Fibroblast of villous mesenchyme (primary cell): ENCODE measurements at regions not wholly inside any gene's neighbourhood (a gene's known extent, or its start where the extent isn't known, plus 50 kb on each side); places are given as distances from the start of the nearest gene placed in this dataset.

ENCODE experiments used
- DNase-seq: peaks from one replicate; pipeline ENCODE4 v3.0.0-alpha.2; 2010; ENCODE audit warnings: low read depth
- H3K4me3 ChIP-seq: 2 replicates; pipeline ENCODE4 v1.5.1; 2011; ENCODE audit warnings: low read depth, mild to moderate bottlenecking, low read length
- CTCF ChIP-seq: IDR thresholded peaks from 2 replicates; pipeline ENCODE4 v1.5.1; 2012; ENCODE audit warnings: low read depth, mild to moderate bottlenecking, low read length; ENCODE audit not compliant: insufficient read depth

- no peak for DNase-seq
- no peak for TF ChIP-seq CTCF
- H3K4me3 ChIP-seq: no peak overlapping the region
These were observed 794.7 kb downstream of the DHX35 start for GRCh38 chr20:39756828-39757227.

GRCh38 chr20:39756369-39756768 lies 794.2 kb downstream of the DHX35 start:
- TF ChIP-seq CTCF: no peak
- H3K4me3 ChIP-seq: no peak overlapping the region
- DNase-seq: no peak

GRCh38 chr20:39752262-39752876 lies 790.2 kb downstream of the DHX35 start:
- H3K4me3 ChIP-seq: no peak overlapping the region
- no peak for TF ChIP-seq CTCF
- no peak for DNase-seq

- no peak overlapping the region for H3K4me3 ChIP-seq
- no peak for TF ChIP-seq CTCF
- no peak for DNase-seq
These were observed 789.5 kb downstream of the DHX35 start for GRCh38 chr20:39751557-39752137.

GRCh38 chr20:39745380-39745779 lies 783.2 kb downstream of the DHX35 start:
- TF ChIP-seq CTCF: no peak
- no peak for DNase-seq
- no peak overlapping the region for H3K4me3 ChIP-seq

GRCh38 chr20:39738651-39739050 lies 776.5 kb downstream of the DHX35 start:
- TF ChIP-seq CTCF: no peak
- no peak overlapping the region for H3K4me3 ChIP-seq
- DNase-seq: no peak
